GM12801 (cell line): ENCODE measurements at regions not wholly inside any gene's neighbourhood (a gene's known extent, or its start where the extent isn't known, plus 50 kb on each side); places are given as distances from the start of the nearest gene placed in this dataset.

Experiments used
- TF ChIP-seq, protein P1 (sequence below): IDR thresholded peaks from one replicate; pipeline ENCODE4 v1.5.1; 2011; ENCODE audit warnings: control low read depth; ENCODE audit not compliant: insufficient read length; ENCODE audit errors: extremely low read depth

- TF ChIP-seq, protein P1, sequence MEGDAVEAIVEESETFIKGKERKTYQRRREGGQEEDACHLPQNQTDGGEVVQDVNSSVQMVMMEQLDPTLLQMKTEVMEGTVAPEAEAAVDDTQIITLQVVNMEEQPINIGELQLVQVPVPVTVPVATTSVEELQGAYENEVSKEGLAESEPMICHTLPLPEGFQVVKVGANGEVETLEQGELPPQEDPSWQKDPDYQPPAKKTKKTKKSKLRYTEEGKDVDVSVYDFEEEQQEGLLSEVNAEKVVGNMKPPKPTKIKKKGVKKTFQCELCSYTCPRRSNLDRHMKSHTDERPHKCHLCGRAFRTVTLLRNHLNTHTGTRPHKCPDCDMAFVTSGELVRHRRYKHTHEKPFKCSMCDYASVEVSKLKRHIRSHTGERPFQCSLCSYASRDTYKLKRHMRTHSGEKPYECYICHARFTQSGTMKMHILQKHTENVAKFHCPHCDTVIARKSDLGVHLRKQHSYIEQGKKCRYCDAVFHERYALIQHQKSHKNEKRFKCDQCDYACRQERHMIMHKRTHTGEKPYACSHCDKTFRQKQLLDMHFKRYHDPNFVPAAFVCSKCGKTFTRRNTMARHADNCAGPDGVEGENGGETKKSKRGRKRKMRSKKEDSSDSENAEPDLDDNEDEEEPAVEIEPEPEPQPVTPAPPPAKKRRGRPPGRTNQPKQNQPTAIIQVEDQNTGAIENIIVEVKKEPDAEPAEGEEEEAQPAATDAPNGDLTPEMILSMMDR, result no peak
Observed at GRCh38 chr4:188987011-188987410, 847.8 kb downstream of the TRIML1 start.

DNA sequence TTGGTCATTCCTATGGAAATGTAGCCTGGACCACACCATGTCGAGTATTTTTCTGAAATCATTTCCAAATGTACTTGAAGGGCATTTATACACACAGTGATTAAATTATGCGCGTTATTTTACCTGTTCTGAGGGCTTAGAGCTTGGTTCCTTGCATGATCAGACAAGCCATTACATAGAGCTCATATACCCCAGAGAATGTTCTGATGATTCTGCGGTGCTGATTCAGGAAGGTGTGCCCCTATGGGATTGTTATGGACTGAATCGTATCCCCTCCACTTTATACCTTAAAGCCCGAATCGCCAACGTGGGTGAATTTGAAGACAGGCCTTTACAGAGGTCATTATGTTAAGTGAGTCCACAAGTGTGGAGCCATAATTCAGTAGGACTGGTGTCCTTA is 848.9 kb downstream of the TRIML1 start:
- TF ChIP-seq, protein P1, result no peak

GRCh38 chr4:188989371-188989770 is 850.1 kb downstream of the TRIML1 start:
- TF ChIP-seq, protein P1, result no peak

- TF ChIP-seq, protein P1, result no peak
Observed at GRCh38 chr4:188992706-188993105, 853.5 kb downstream of the TRIML1 start.

DNA sequence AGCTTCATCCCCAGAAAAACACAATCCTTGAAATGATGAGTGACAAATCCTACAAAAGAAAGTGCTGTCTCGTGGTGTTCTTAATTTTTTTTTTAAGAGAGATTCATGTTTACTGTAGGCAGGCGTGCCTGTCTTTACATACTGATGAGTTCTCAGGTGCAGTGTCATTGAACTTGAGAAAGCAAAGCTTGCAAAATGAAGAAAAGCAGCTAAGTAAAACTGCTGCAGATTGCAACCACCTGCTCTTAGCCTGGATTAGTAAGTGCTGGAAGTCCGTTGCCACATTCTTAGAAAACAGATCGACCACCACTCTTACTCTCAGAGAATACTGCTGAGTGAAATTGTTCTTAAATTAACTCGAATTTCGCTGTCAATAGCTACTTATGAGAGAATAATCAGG is 854.6 kb downstream of the TRIML1 start:
- TF ChIP-seq, protein P1, result no peak

DNA sequence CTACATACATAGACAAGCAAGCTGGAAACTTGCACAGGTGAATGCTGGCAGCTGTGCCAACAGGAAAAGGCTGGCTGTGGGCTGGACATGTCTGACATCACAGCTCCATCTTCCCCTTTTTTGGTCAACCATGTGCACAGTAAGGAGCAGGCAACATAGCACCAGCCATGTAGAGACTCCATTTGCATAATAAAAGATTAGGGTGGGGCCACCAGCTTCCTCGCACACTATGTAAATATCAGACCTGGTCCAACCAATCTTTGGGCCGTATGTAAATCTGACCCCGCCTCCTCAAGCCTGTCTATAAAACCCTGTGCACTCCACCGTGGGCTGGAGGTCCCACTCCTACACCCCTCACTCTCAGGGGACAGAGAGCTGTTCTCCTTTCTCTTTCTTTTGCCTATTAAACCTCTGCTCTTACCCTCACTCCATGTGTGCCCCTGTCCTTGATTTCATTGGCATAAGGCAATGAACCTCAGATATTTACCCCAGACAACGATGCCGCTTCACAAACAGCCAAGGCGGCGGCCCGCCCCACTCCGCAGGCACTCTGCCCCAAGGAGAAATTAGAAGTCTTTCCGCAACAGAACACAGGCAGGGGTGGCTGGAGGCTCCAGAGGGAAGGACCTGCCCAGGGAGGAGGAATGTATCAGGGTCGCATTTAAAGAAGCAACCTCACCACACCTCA is 862.2 kb downstream of the TRIML1 start:
- TF ChIP-seq, protein P1, result no peak

DNA sequence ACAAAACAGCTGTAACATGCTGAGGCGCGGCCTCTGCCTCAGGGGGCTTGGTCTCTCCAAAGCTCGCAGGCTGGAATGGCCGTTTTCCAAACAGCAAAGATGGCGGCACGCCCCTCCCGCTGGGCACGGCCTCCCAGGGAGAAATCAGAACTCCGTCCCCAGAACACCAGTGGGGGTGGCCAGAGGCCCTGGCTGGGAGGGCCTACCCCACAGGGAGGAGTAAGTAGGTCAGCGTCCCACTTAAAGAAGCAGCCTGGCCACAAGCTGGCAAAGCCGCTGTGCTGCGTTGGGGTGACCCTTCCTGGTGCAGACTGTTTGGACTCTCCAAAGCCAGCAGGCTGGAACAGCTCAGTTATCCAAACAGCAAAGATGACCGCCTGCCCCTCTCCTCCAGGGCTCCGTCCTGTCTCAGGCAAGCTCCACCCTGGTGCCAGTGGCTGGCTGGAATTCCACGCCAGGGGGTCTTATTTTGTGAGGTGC is 862.8 kb downstream of the TRIML1 start:
- TF ChIP-seq, protein P1, result no peak
